Loucy (cell line): ENCODE measurements at regions not wholly inside any gene's neighbourhood (a gene's known extent, or its start where the extent isn't known, plus 50 kb on each side); places are given as distances from the start of the nearest gene placed in this dataset.

Source experiments
- H2AFZ ChIP-seq: fragments of 200-600 bp; sonication (generic); 2 replicates; pipeline ENCODE4 v1.6.0; 2016; ENCODE audit warnings: antibody characterized with exemption, mild to moderate bottlenecking, low read length, moderate library complexity
- H3F3A ChIP-seq: fragments of 200-600 bp; 2 replicates; pipeline ENCODE4 v1.6.0; 2016; ENCODE audit warnings: antibody characterized with exemption, low read depth, mild to moderate bottlenecking
- H3K27me3 ChIP-seq: fragments of 200-600 bp; sonication (generic); 2 replicates; pipeline ENCODE4 v1.6.1; 2014; ENCODE audit warnings: low read length, mild to moderate bottlenecking; ENCODE audit not compliant: insufficient read depth, poor library complexity, severe bottlenecking
- H3K36me3 ChIP-seq: fragments of 200-600 bp; sonication (generic); 2 replicates; pipeline ENCODE4 v1.6.1; 2016; ENCODE audit warnings: low read length; ENCODE audit not compliant: insufficient read depth
- H3K4me1 ChIP-seq: fragments of 200-600 bp; sonication (generic); 2 replicates; pipeline ENCODE4 v1.5.1; 2014; ENCODE audit warnings: low read length, mild to moderate bottlenecking; ENCODE audit not compliant: insufficient read depth, poor library complexity, severe bottlenecking
- H3K4me2 ChIP-seq: fragments of 200-600 bp; sonication (generic); 2 replicates; pipeline ENCODE4 v1.6.0; 2014; ENCODE audit warnings: antibody characterized with exemption, low read length, low read depth, mild to moderate bottlenecking; ENCODE audit not compliant: poor library complexity, severe bottlenecking
- H3K4me3 ChIP-seq: fragments of 200-600 bp; sonication (generic); 2 replicates; pipeline ENCODE4 v1.5.1; 2014; ENCODE audit warnings: low read length, mild to moderate bottlenecking, mixed read lengths; ENCODE audit not compliant: poor library complexity, severe bottlenecking
- H3K79me2 ChIP-seq: fragments of 200-600 bp; sonication (generic); 2 replicates; pipeline ENCODE4 v1.6.1; 2014; ENCODE audit warnings: low read length; ENCODE audit not compliant: insufficient read depth
- H3K9ac ChIP-seq: fragments of 200-600 bp; sonication (generic); 2 replicates; pipeline ENCODE4 v1.6.0; 2014; ENCODE audit warnings: mild to moderate bottlenecking, low read depth, low read length, moderate library complexity; ENCODE audit not compliant: poor library complexity, severe bottlenecking
- H3K9me2 ChIP-seq: fragments of 200-600 bp; sonication (generic); replicated peaks from 2 replicates; pipeline ENCODE4 v1.6.1; 2016; ENCODE audit warnings: low read depth, low read length, mixed read lengths
- H3K9me3 ChIP-seq: fragments of 200-600 bp; sonication (generic); 2 replicates; pipeline ENCODE4 v1.6.1; 2014; ENCODE audit warnings: mild to moderate bottlenecking, antibody characterized with exemption, low read length, low read depth; ENCODE audit not compliant: insufficient read depth
- H4K20me1 ChIP-seq: fragments of 200-600 bp; sonication (generic); 2 replicates; pipeline ENCODE4 v1.6.0; 2014; ENCODE audit warnings: antibody characterized with exemption, low read length, mild to moderate bottlenecking; ENCODE audit not compliant: insufficient read depth, poor library complexity, severe bottlenecking
- CTCF ChIP-seq: fragments of 200-600 bp; sonication (generic); conservative IDR thresholded peaks from 2 replicates; pipeline ENCODE4 v1.5.1; 2014; ENCODE audit warnings: mild to moderate bottlenecking, antibody characterized with exemption, low read length
- EZH2phosphoT487 ChIP-seq: fragments of 200-600 bp; IDR thresholded peaks from 2 replicates; pipeline ENCODE4 v1.6.1; 2018; ENCODE audit warnings: antibody characterized with exemption, mild to moderate bottlenecking, moderate library complexity, borderline replicate concordance

GRCh38 chr9:87140605-87141109 is 193.4 kb upstream of the GAS1 start:
- H4K20me1 ChIP-seq, result no peaks in the 10 kb centered on the region
- no peak overlapping the region for H3K4me2 ChIP-seq
- TF ChIP-seq EZH2phosphoT487, result no peak
- TF ChIP-seq CTCF, result no peak
- H3F3A ChIP-seq, result no peaks in the 10 kb centered on the region
- no peak overlapping the region for H2AFZ ChIP-seq
- no peaks in the 10 kb centered on the region for H3K36me3 ChIP-seq
- no peak overlapping the region for H3K4me3 ChIP-seq
- no peaks in the 10 kb centered on the region for H3K79me2 ChIP-seq
- no peaks in the 10 kb centered on the region for H3K27me3 ChIP-seq
- H3K9me2 ChIP-seq, result no peaks in the 10 kb centered on the region
- H3K9ac ChIP-seq, result no peak overlapping the region
- H3K9me3 ChIP-seq, result no peaks in the 10 kb centered on the region; the same call in 1 of the 2 replicates
- H3K4me1 ChIP-seq, result no peaks in the 10 kb centered on the region

DNA sequence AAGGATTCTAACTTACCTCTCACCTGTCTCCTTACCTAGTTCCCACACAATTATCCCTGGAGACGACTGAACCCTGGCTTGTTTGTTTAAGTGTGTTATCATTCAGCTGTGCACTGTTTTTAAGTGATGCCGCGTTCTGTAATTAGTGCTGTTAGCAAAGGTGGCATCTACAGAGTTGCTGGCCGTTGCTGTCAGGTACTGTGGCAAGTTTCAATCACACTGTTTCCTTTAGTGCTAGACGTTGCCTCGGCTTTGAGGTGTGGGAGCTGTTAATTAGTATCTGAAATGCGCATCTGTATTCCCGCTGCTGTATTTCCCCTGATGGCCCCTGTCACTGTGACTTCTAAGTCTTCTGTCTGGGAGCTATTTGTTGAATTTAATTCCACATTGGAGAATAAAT is 193.8 kb upstream of the GAS1 start:
- H3K4me1 ChIP-seq, result no peaks in the 10 kb centered on the region
- no peak overlapping the region for H3K4me3 ChIP-seq

GRCh38 chr9:87146933-87147332 is 199.6 kb upstream of the GAS1 start:
- peaks cover 4% of the 10 kb centered on the region; the same call in 1 of the 2 replicates for H3K9me3 ChIP-seq
- no peaks in the 10 kb centered on the region for H3K9me2 ChIP-seq
- no peaks in the 10 kb centered on the region for H3K36me3 ChIP-seq
- no peaks in the 10 kb centered on the region for H3K79me2 ChIP-seq
- H2AFZ ChIP-seq, result no peak overlapping the region
- no peak overlapping the region for H3K4me2 ChIP-seq
- no peak for TF ChIP-seq EZH2phosphoT487
- no peak for TF ChIP-seq CTCF
- H3K9ac ChIP-seq, result no peak overlapping the region
- H3K4me1 ChIP-seq, result no peaks in the 10 kb centered on the region
- no peaks in the 10 kb centered on the region for H3K27me3 ChIP-seq
- no peaks in the 10 kb centered on the region for H3F3A ChIP-seq
- H4K20me1 ChIP-seq, result no peaks in the 10 kb centered on the region
- no peak overlapping the region for H3K4me3 ChIP-seq

More for the DNA sequence above, 193.8 kb upstream of the GAS1 start:
- Histone ChIP-seq H3F3A (no peaks in the 10 kb centered on the region), H3K9me2 (no peaks in the 10 kb centered on the region), H3K9ac (no peak overlapping the region), H3K27me3 (no peaks in the 10 kb centered on the region), H3K36me3 (no peaks in the 10 kb centered on the region), H3K79me2 (no peaks in the 10 kb centered on the region), H4K20me1 (no peaks in the 10 kb centered on the region), H3K4me2 (no peak overlapping the region), H2AFZ (no peak overlapping the region), H3K9me3 (no peaks in the 10 kb centered on the region; the same call in 1 of the 2 replicates)
- TF ChIP-seq EZH2phosphoT487, result no peak
- no peak for TF ChIP-seq CTCF
